HG03521 (cell line): ENCODE measurements at regions not wholly inside any gene's neighbourhood (a gene's known extent, or its start where the extent isn't known, plus 50 kb on each side); places are given as distances from the start of the nearest gene placed in this dataset.

Experiments used
- ATAC-seq: cut with Tn5 transposase; IDR thresholded peaks from one replicate; pipeline ENCODE4 v1.9.1; 2021; ENCODE audit warnings: mild to moderate bottlenecking, moderate library complexity; ENCODE audit not compliant: unreplicated experiment

- ATAC-seq, result no peak
Observed at GRCh38 chr11:92317222-92317621, 92.6 kb downstream of the FAT3 start.

DNA sequence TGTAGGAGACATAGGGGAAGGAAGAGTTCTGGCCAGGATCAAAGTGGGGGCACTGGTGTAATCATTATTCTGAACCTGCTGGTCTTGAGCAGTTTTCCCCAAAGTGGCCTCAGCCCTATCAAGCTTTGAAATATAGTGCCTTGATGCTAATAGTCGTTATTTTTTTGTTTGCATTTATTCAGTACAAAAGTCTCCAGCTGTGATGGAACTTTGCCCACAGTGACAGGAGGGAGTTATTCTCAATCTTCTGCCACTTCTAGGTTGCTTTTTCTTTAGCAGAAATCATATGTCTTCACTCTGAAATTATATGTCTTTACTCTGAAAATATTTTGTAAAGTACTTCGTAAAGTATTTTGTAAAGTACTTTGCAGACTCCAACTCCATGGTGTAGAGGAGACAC lies 93.1 kb downstream of the FAT3 start:
- ATAC-seq, result no peak

DNA sequence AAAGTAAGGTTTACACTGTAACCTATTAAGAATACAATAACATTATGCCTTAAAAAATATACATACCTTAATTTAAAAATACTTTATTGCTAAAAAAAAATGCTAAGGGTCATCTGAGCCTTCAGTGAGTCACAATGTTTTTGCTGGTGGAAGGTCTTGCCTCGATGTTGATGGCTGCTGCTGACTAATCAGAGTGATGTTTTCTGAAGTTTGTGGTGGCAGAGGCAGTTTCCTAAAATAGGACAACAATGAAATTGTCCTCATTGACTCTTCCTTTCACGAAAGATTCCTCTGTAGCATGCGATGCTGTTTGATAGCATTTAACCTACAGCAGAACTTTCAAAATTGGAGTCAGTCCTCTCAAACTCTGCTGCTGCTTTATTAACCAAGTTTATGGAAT lies 97.6 kb downstream of the FAT3 start:
- ATAC-seq, result no peak

DNA sequence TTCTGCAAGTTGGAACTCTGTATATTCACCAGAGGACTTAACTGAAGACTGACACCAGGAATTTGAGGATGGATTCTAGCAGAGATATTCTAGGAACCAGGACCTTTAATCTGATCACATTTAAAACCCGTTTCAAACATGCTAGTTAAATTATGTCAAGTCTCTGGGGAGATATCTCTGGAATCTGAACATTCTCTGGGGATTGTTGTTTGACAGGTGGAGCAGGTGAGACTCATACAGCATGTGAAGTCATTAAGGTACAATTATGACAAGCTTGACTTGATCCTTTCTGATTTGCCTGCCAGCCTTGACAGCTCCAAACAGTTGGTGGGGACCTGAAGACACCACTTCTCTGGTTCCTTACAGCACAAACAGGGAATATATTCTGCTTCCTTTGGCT lies 100.3 kb downstream of the FAT3 start:
- no peak for ATAC-seq

DNA sequence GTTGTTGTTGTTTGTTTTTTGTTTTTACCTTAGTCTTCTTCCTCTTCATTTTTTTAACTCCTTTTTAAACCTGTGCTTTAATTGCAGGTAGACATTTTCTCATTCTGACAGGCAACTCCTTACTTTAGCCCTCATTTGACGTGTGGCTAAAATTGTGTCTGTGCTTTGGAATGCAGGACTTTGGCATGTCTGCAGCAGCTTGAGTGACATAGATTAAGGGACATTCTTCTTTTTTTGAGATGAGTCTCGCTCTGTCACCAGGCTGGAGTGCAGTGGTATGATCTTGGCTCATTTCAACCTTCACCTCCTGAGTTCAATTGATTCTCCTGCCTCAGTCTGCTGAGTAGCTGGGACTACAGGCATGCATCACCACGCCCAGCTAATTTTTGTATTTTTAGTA lies 100.8 kb downstream of the FAT3 start:
- no peak for ATAC-seq

- ATAC-seq, result no peak
Observed at GRCh38 chr11:92329137-92329536, 104.5 kb downstream of the FAT3 start.

DNA sequence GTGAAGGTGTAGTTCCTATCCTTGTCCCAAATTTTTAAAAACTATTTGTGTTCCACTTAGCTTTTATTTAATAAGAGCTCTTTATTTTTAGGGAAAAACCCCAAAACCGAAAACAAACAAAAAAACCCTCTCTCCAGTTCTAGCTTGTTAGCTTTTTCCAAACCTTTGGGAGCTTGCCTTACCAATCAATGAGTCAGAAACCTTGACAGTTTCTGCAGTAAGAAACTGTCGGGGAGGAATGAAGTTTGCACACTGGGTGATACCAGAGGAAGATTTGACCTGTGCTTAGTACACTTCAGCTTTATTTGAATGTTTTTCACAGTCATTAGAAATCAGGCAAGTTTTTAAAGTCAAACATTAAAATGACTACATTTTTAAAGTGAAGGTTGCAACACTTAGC lies 105.0 kb downstream of the FAT3 start:
- ATAC-seq, result no peak

GRCh38 chr11:92330114-92330513 lies 105.5 kb downstream of the FAT3 start:
- no peak for ATAC-seq

DNA sequence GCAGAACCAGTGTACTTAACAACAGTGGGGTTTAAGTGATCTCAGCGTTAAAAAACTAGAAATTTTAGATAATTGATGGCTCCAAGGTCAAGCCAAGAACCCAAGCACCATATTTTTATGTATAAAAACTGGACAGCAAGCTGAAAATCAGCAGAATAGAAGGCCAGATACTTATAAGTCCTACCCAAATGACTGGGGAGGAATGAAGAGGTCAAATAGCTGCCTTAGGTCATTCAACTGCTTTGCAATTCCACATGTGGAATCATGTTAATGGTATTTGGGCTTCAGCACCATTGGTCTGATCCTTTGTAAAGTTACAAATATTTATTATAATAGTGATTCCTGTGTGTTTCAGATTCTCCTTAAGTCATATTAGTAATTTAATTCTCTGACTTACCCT lies 108.4 kb downstream of the FAT3 start:
- ATAC-seq, result no peak

DNA sequence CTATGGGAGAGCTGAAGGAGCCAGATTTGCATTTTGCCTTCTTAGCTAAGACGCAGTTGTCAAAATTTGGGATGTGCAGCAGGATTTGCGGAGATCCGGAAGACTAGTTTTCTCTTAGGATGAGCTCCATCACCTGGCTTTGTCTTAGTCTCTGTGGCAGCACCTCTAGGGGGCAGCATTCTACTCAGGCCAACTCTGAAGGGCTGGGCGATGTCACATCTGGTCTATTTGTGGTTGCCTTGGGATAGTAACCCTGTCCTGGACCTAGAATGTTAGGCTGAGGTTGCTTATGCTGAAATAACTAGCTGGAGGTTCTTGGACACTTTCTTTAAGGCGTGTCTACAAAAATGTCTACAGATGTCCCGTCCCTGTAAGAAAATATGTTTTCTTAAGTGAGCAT lies 116.2 kb downstream of the FAT3 start:
- ATAC-seq, result peak; percentile 50

- no peak for ATAC-seq
Observed at GRCh38 chr11:92342034-92342720, 117.6 kb downstream of the FAT3 start.

GRCh38 chr11:92342886-92343285 lies 118.3 kb downstream of the FAT3 start:
- no peak for ATAC-seq

- no peak for ATAC-seq
Observed at GRCh38 chr11:92346220-92346619, 121.6 kb downstream of the FAT3 start.

DNA sequence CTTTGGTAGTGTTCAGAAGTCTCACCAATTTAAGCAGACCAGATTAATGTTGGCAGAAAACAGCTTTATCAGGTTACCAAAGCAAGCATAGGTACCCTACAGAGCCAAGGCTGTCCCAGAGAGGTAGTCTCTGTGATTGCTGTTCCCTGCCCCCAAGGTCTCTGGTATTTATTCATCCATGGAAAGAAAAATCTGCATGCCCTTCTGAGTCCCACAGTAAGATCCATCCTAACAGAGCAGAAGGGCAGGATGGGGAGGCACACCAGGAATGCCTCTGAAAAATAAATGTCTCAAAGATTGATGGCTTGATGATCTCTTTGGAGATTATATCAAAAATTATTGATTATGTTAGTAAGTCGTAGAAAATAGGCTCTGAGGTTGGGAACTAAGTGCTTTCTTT lies 122.8 kb downstream of the FAT3 start:
- no peak for ATAC-seq

DNA sequence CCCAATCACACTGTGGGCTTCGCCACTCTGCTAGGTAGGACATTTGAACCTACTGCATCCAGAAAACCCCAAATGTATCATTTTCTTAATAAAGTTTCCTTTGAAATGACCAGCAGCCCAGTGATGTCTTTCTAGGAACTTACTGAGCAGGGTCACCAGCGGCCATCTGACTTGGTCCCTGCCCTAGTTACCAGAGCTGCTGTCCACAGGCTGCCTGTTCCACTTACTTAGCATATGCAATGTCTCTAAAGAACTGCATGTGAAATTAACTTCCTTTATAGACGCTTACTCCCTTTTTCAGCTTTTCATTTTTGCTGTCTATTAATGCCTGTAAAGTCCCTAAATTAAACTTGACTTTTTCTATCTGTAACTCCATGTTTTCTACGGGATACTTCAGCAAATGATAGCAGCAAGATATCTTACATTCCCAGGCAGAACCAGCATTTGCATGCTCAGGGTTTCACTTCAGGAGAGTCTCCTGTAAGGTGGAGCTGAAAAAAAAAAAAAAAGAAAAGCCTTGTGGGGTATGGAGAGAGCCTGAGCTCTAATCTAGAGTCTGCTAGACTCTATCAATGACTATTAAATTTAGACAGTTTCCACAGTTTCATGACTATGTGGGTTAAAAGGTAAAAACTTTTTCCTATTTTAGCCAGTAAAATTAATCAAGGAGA lies 125.0 kb downstream of the FAT3 start:
- ATAC-seq, result no peak

- ATAC-seq, result no peak
Observed at GRCh38 chr11:92357344-92357743, 132.7 kb downstream of the FAT3 start.

DNA sequence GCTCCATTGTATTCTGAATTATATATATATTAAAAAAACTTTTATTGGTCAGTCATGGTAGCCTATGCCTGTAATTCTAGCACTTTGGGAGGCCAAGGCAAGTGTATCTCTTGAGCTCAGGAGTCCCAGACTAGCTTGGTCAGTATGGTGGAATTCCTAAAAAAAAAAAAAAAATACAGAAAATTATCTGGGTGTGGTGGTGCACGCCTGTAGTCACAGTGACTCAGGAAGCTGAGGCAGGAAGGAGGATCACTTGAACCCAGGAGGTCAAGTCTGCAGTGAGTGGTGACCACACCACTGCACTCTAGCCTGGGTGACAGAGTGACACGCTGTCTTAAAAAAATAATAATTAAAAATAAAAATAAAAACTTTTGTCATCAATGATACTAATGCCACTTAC lies 133.2 kb downstream of the FAT3 start:
- ATAC-seq, result no peak

GRCh38 chr11:92361551-92361950 lies 136.9 kb downstream of the FAT3 start:
- no peak for ATAC-seq

DNA sequence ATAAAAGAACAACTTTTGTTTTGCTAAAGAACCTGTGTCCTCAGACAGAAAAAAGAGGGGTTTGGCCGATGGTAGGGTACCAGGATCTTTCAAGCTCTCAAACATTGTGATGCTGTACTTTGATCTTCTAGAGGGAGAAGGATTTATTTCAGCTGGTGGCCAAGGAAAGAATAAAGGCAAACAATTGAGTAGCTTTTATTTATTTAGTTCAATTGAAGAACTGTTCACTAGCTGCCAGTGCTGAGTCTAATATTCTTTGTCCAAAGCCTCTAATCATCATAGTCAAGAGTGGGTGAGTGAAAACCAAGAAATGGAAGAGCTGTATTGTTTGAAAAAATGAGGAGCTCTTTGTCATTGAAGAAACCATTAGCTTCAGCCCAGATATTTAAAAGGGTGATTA lies 138.4 kb downstream of the FAT3 start:
- no peak for ATAC-seq

GRCh38 chr11:92364177-92364576 lies 139.6 kb downstream of the FAT3 start:
- no peak for ATAC-seq

DNA sequence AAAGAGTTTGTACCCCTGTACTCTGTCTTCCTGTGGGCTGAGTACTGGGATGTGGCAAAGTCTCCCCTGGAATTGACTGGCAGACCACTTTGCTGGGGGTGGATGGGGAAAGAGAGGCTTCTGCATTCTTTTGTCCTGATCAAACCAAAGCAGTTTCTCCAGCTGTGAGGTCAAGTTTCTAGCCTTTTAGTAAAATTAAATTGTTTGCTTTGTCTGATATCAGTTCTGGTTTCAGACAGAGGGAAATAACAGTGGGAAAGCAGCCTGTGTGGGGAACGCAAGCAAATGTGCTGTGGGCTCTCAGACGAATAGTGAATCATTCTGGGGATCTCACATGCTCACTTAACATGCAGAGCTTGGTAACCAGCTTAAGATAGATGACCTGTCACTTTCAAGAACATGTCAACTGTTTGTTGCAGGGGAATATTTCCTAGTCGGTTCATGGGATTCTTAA lies 151.6 kb downstream of the FAT3 start:
- ATAC-seq, result no peak

- no peak for ATAC-seq
Observed at GRCh38 chr11:92376680-92377079, 152.1 kb downstream of the FAT3 start.

GRCh38 chr11:92380882-92381281 lies 156.3 kb downstream of the FAT3 start:
- no peak for ATAC-seq
